ENCODE measurements at regions not wholly inside any gene's neighbourhood (a gene's known extent, or its start where the extent isn't known, plus 50 kb on each side); places are given as distances from the start of the nearest gene placed in this dataset.

DNA sequence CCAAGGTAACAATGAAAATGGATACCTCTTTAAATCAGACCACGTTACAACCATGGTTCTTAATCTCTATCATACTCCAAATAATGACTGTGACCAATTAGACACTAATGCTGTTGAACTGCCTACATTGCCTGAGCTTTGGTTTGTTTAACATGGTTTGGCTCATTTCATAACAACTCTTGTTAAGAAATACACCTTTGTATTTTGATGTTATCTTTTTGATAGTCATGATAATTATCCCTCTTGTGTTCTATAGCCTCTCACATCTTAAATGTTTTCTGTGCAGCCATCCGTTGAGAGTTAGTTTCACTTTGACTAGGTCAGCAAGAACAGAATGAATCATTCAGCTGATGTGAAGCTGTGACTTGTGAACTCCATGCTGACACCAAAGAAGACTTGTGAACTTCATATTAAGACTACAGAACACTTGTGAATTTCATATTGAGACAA, 75.5 kb upstream of the RERGL start:
- TF ChIP-seq, protein P1, sequence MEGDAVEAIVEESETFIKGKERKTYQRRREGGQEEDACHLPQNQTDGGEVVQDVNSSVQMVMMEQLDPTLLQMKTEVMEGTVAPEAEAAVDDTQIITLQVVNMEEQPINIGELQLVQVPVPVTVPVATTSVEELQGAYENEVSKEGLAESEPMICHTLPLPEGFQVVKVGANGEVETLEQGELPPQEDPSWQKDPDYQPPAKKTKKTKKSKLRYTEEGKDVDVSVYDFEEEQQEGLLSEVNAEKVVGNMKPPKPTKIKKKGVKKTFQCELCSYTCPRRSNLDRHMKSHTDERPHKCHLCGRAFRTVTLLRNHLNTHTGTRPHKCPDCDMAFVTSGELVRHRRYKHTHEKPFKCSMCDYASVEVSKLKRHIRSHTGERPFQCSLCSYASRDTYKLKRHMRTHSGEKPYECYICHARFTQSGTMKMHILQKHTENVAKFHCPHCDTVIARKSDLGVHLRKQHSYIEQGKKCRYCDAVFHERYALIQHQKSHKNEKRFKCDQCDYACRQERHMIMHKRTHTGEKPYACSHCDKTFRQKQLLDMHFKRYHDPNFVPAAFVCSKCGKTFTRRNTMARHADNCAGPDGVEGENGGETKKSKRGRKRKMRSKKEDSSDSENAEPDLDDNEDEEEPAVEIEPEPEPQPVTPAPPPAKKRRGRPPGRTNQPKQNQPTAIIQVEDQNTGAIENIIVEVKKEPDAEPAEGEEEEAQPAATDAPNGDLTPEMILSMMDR (IDR thresholded peaks at IDR 0.05), result no peak
- TF ChIP-seq POLR2A (IDR thresholded peaks at IDR 0.05), result no peak

All from thyroid gland (tissue), 4 donors.